Tibial artery (tissue), 4 donors: ENCODE measurements at regions not wholly inside any gene's neighbourhood (a gene's known extent, or its start where the extent isn't known, plus 50 kb on each side); places are given as distances from the start of the nearest gene placed in this dataset.

Experiments
- DNase-seq, 2 donors: peaks; one replicate each; pipeline ENCODE4 v3.0.0-alpha.2; 2019
- H3K27ac ChIP-seq, 2 donors: fragments of 200-600 bp; sonication (generic) in 1 of 2; 1 replicate in 1 of 2; 2 replicates in 1 of 2; pipeline ENCODE4 v1.5.1; 2018 to 2019; ENCODE audit warnings: mild to moderate bottlenecking in 1 of 2
- H3K27me3 ChIP-seq, 2 donors: fragments of 200-600 bp; sonication (generic) in 1 of 2; one replicate each; pipeline versions ENCODE4 v1.5.1 to v1.6.0; 2016 to 2019
- H3K36me3 ChIP-seq, 3 donors: fragments of 200-600 bp; sonication (generic) in 2 of 3; one replicate each; pipeline ENCODE4 v1.5.1; 2016 to 2019; ENCODE audit warnings: mild to moderate bottlenecking in 2 of 3
- H3K4me1 ChIP-seq, 4 donors: fragments of 200-600 bp; sonication (generic) in 2 of 4; 1 replicate in 3 of 4; 2 replicates in 1 of 4; pipeline ENCODE4 v1.5.1; 2016 to 2019
- H3K4me3 ChIP-seq, 2 donors: fragments of 200-600 bp; sonication (generic) in 1 of 2; 1 replicate in 1 of 2; 2 replicates in 1 of 2; pipeline ENCODE4 v1.5.1; 2018 to 2019; ENCODE audit warnings: mild to moderate bottlenecking in 2 of 2
- H3K9me3 ChIP-seq, 3 donors: fragments of 200-600 bp; sonication (generic) in 1 of 3; one replicate each; pipeline ENCODE4 v1.5.1; 2016 to 2019
- CTCF ChIP-seq, 2 experiments: fragments of 200-600 bp in 1 of 2; fragments of 450-650 bp in 1 of 2; IDR thresholded peaks; one replicate each; pipeline ENCODE4 v1.5.1; 2017 to 2019; ENCODE audit warnings: antibody characterized with exemption in 2 of 2, mild to moderate bottlenecking in 1 of 2, moderate library complexity in 1 of 2
- intact Hi-C: fragments of 100-400 bp; cut with DNase I; formaldehyde crosslinking; loops from one replicate; pipeline ENCODE4 v1.15.0; 2023; ENCODE audit warnings: low total_unique reads

GRCh38 chr3:73319179-73319769 lies 257.8 kb downstream of the EBLN2 start:
- H3K36me3 ChIP-seq, result no peaks in the 10 kb centered on the region
- H3K27ac ChIP-seq, result no peak overlapping the region
- DNase-seq, result no peak
- no peak overlapping the region for H3K4me3 ChIP-seq
- no peak for TF ChIP-seq CTCF (IDR thresholded peaks at IDR 0.05)
- no peaks in the 10 kb centered on the region for H3K27me3 ChIP-seq
- no peaks in the 10 kb centered on the region for H3K4me1 ChIP-seq
- H3K9me3 ChIP-seq, result peaks cover 0 to 4% (median 2%) of the 10 kb centered on the region in 3 donors
- intact Hi-C loops, result no loop called here

- Histone ChIP-seq H3K4me3 (no peak overlapping the region), H3K4me1 (no peaks in the 10 kb centered on the region), H3K27ac (no peak overlapping the region), H3K27me3 (no peaks in the 10 kb centered on the region), H3K9me3 (peaks cover 0 to 4% (median 2%) of the 10 kb centered on the region in 3 donors), H3K36me3 (no peaks in the 10 kb centered on the region)
- DNase-seq, result no peak
- TF ChIP-seq CTCF (IDR thresholded peaks at IDR 0.05), result no peak
- intact Hi-C loops, result no loop called here
Measured at GRCh38 chr3:73321286-73321999, 260.0 kb downstream of the EBLN2 start.

GRCh38 chr3:73324203-73325155 lies 263.0 kb downstream of the EBLN2 start:
- intact Hi-C loops, result no loop called here
- Histone ChIP-seq H3K27me3 (no peaks in the 10 kb centered on the region), H3K36me3 (no peaks in the 10 kb centered on the region), H3K27ac (no peak overlapping the region), H3K4me3 (no peak overlapping the region), H3K9me3 (peaks cover 0 to 4% (median 2%) of the 10 kb centered on the region in 3 donors), H3K4me1 (no peaks in the 10 kb centered on the region)
- no peak for DNase-seq
- TF ChIP-seq CTCF (IDR thresholded peaks at IDR 0.05), result no peak

- H3K4me1 ChIP-seq, result no peaks in the 10 kb centered on the region
- peaks cover 0 to 4% (median 2%) of the 10 kb centered on the region in 3 donors for H3K9me3 ChIP-seq
- intact Hi-C loops, result no loop called here
- no peak for TF ChIP-seq CTCF (IDR thresholded peaks at IDR 0.05)
- no peak overlapping the region for H3K27ac ChIP-seq
- no peak for DNase-seq
- H3K36me3 ChIP-seq, result no peaks in the 10 kb centered on the region
- no peaks in the 10 kb centered on the region for H3K27me3 ChIP-seq
- H3K4me3 ChIP-seq, result no peak overlapping the region
Measured at GRCh38 chr3:73326396-73326795, 264.9 kb downstream of the EBLN2 start.

GRCh38 chr3:73327052-73327451 lies 265.6 kb downstream of the EBLN2 start:
- intact Hi-C loops, result no loop called here
- no peak for DNase-seq

More at GRCh38 chr3:73327052-73327451, 265.6 kb downstream of the EBLN2 start:
- Histone ChIP-seq H3K36me3 (no peaks in the 10 kb centered on the region), H3K27me3 (no peaks in the 10 kb centered on the region), H3K27ac (no peak overlapping the region), H3K4me1 (no peaks in the 10 kb centered on the region), H3K9me3 (peaks cover 0 to 4% (median 2%) of the 10 kb centered on the region in 3 donors), H3K4me3 (no peak overlapping the region)
- TF ChIP-seq CTCF (IDR thresholded peaks at IDR 0.05), result no peak
